GM12878 (cell line): ENCODE measurements at regions not wholly inside any gene's neighbourhood (a gene's known extent, or its start where the extent isn't known, plus 50 kb on each side); places are given as distances from the start of the nearest gene placed in this dataset.

Experiments used
- ATAC-seq: fragments of 200-7000 bp; cut with Tn5 transposase; 3 replicates; pipeline ENCODE4 v1.9.1; 2020; ENCODE audit warnings: mild to moderate bottlenecking, moderate library complexity
- BruUV-seq: library from RNA; stranded (reverse); fragments of 400-500 nt; replicated peaks from 2 replicates; lab custom pipeline; 2021; lab: Mats Ljungman, UMichigan
- CTCF ChIA-PET: fragments of 300-600 bp; sonication (Branson Sonifier 250); formaldehyde crosslinking; extraction: SDS; loops from one replicate; lab custom pipeline; 2021; ENCODE audit warnings: inconsistent platforms; lab: Yijun Ruan, JAX
- POLR2A ChIA-PET: fragments of 350-600 bp; formaldehyde crosslinking; extraction: SDS; loops from one replicate; lab custom pipeline; 2021; ENCODE audit warnings: inconsistent platforms; lab: Charles Lee
- RAD21 ChIA-PET: fragments of 300-600 bp; sonication (Branson Sonifier 250); formaldehyde crosslinking; loops from one replicate; lab custom pipeline; 2023; ENCODE audit warnings: antibody characterized with exemption; ENCODE audit not compliant: unreplicated experiment; lab: Charles Lee
- SMC1A ChIA-PET: fragments of 300-600 bp; sonication (Branson Sonifier 250); formaldehyde crosslinking; loops from one replicate; lab custom pipeline; 2023; ENCODE audit not compliant: unreplicated experiment, uncharacterized antibody; lab: Charles Lee
- DNase-seq: peaks from one replicate; pipeline ENCODE4 v3.0.0-alpha.2; 2011; ENCODE audit warnings: low read depth, low spot score
- FAIRE-seq: peaks from 3 replicates; lab custom pipeline; 2011; peaks lifted over from hg19 to GRCh38; lab: Jason Lieb, UNC
- H2AFZ ChIP-seq: 2 replicates; pipeline ENCODE4 v1.6.0; 2011; ENCODE audit warnings: low read depth, low read length, control low read depth; ENCODE audit not compliant: control insufficient read depth
- H3K27ac ChIP-seq: 2 replicates; pipeline ENCODE4 v1.5.1; 2011; ENCODE audit warnings: control low read depth; ENCODE audit not compliant: control insufficient read depth, insufficient read depth
- H3K27me3 ChIP-seq, 2 experiments: replicated peaks in 1 of 2; 2 replicates each; pipeline versions ENCODE4 v1.6.0 to v1.6.1; 2011; ENCODE audit warnings: low read length in 1 of 2; ENCODE audit not compliant: control insufficient read depth in 2 of 2, insufficient read depth in 2 of 2
- H3K36me3 ChIP-seq, 2 experiments: 2 replicates each; pipeline ENCODE4 v1.5.1; 2011; ENCODE audit warnings: low read length in 1 of 2; ENCODE audit not compliant: control insufficient read depth in 2 of 2, insufficient read depth in 2 of 2
- H3K4me1 ChIP-seq: 2 replicates; pipeline ENCODE4 v1.6.1; 2011; ENCODE audit warnings: mild to moderate bottlenecking, low read length, moderate library complexity, mixed read lengths; ENCODE audit not compliant: control insufficient read depth, insufficient read depth
- H3K4me2 ChIP-seq: 2 replicates; pipeline ENCODE4 v1.6.0; 2011; ENCODE audit warnings: control low read depth; ENCODE audit not compliant: control insufficient read depth, insufficient read depth
- H3K4me3 ChIP-seq: fragments of 200-600 bp; sonication (generic); 2 replicates; pipeline ENCODE4 v1.5.1; 2016
- H3K79me2 ChIP-seq: 2 replicates; pipeline ENCODE4 v1.6.0; 2011; ENCODE audit warnings: low read length; ENCODE audit not compliant: control insufficient read depth, insufficient read depth
- H3K9ac ChIP-seq: 2 replicates; pipeline ENCODE4 v1.8.0; 2011; ENCODE audit warnings: low read length, control low read depth, mixed read lengths; ENCODE audit not compliant: control insufficient read depth, insufficient read depth
- H3K9me3 ChIP-seq: replicated peaks from 3 replicates; pipeline ENCODE4 v1.5.1; 2011; ENCODE audit warnings: mild to moderate bottlenecking, low read length; ENCODE audit not compliant: control insufficient read depth, insufficient read depth
- H4K20me1 ChIP-seq: 2 replicates; pipeline ENCODE4 v1.6.0; 2011; ENCODE audit not compliant: control insufficient read depth, insufficient read depth
- CBFB ChIP-seq: IDR thresholded peaks from 2 replicates; pipeline ENCODE4 v1.6.1; 2016; ENCODE audit warnings: antibody characterized with exemption, low read depth
- CHD2 ChIP-seq: IDR thresholded peaks from 2 replicates; pipeline ENCODE4 v1.6.1; 2011; ENCODE audit warnings: low read depth, low read length, improper control_type of control experiment, borderline replicate concordance
- EGR1 ChIP-seq, 2 experiments: IDR thresholded peaks; 1 replicate in 1 of 2; 2 replicates in 1 of 2; pipeline ENCODE4 v1.6.1; 2011 to 2012; ENCODE audit warnings: low read depth in 2 of 2, low read length in 2 of 2, borderline replicate concordance in 1 of 2, mild to moderate bottlenecking in 1 of 2, moderate library complexity in 1 of 2
- JUND ChIP-seq: IDR thresholded peaks from 2 replicates; pipeline ENCODE4 v1.6.1; 2012; ENCODE audit warnings: low read depth, mild to moderate bottlenecking, low read length, improper control_type of control experiment, moderate library complexity
- PAX8 ChIP-seq: fragments of 450-650 bp; IDR thresholded peaks from 2 replicates; pipeline ENCODE4 v1.6.1; 2017; ENCODE audit warnings: mild to moderate bottlenecking, moderate library complexity
- SIX5 ChIP-seq: IDR thresholded peaks from 2 replicates; pipeline ENCODE4 v1.6.1; 2011; ENCODE audit warnings: mild to moderate bottlenecking, low read depth, low read length, moderate library complexity; ENCODE audit not compliant: severe bottlenecking
- SKIL ChIP-seq: fragments of 450-650 bp; IDR thresholded peaks from 2 replicates; pipeline ENCODE4 v1.6.1; 2017; ENCODE audit warnings: mild to moderate bottlenecking, low read depth, inconsistent platforms; ENCODE audit not compliant: poor library complexity, severe bottlenecking
- SMARCA5 ChIP-seq: fragments of 450-650 bp; IDR thresholded peaks from 2 replicates; pipeline ENCODE4 v1.6.1; 2017; ENCODE audit warnings: mild to moderate bottlenecking
- SMC3 ChIP-seq: IDR thresholded peaks from 2 replicates; pipeline ENCODE4 v1.6.1; 2011; ENCODE audit warnings: low read length, improper control_type of control experiment, borderline replicate concordance
- SP1 ChIP-seq: IDR thresholded peaks from one replicate; pipeline ENCODE4 v1.6.1; 2011; ENCODE audit warnings: low read depth, low read length
- WGBS: methylation state at CpG from one replicate; pipeline ENCODE4 v1.1.6; 2016; ENCODE audit warnings: low lambda C conversion rate; ENCODE audit not compliant: insufficient replicate concordance, insufficient coverage; ENCODE audit errors: missing lambda C conversion rate; 5-methylcytosine and 5-hydroxymethylcytosine counted together
- in situ Hi-C: fragments of 300-500 bp; cut with MboI; formaldehyde crosslinking; loops from 9 replicates; pipeline ENCODE4 v1.14.3; 2018; ENCODE audit warnings: mixed read lengths
- intact Hi-C: fragments of 100-400 bp; cut with micrococcal nuclease; formaldehyde crosslinking; loops from one replicate; pipeline ENCODE4 v1.14.2; 2022; ENCODE audit not compliant: unreplicated experiment

GRCh38 chr7:90111-91063 is 102.0 kb upstream of the FAM20C start:
- no peak overlapping the region for H3K4me2 ChIP-seq
- TF ChIP-seq JUND: no peak
- no peak for TF ChIP-seq EGR1 (IDR thresholded peaks at IDR 0.05; ENCODE audit: borderline replicate concordance in 1 of 2, low read depth in 2 of 2, low read length in 2 of 2)
- no peak for TF ChIP-seq SIX5
- no peak for TF ChIP-seq PAX8
- TF ChIP-seq SKIL: no peak
- no peak for TF ChIP-seq SP1
- TF ChIP-seq CBFB: no peak
- TF ChIP-seq SMARCA5: no peak
- TF ChIP-seq SMC3: no peak
- TF ChIP-seq CHD2: no peak
- SMC1A ChIA-PET: no interaction called here
- no peak overlapping the region for H3K4me3 ChIP-seq
- 39% methylated on average over 13 of the region's 13 CpGs for WGBS
- intact Hi-C loops: no loop called here
- RAD21 ChIA-PET: no interaction called here
- in situ Hi-C loops: no loop called here
- no peak overlapping the region for H2AFZ ChIP-seq
- FAIRE-seq (no peak), ATAC-seq (no peak), DNase-seq (no peak)
- H3K4me1 ChIP-seq: no peaks in the 10 kb centered on the region
- POLR2A ChIA-PET: no interaction called here
- H3K9me3 ChIP-seq: no peaks in the 10 kb centered on the region
- no peak overlapping the region for H3K27ac ChIP-seq
- CTCF ChIA-PET: no interaction called here
- no peaks in the 10 kb centered on the region for H3K27me3 ChIP-seq
- H3K9ac ChIP-seq: no peak overlapping the region
- H3K36me3 ChIP-seq: no peaks in the 10 kb centered on the region
- H4K20me1 ChIP-seq: no peaks in the 10 kb centered on the region
- no peaks in the 10 kb centered on the region for H3K79me2 ChIP-seq
- no TSS peak for BruUV-seq
